Lower leg skin (tissue), 3 donors: ENCODE measurements at regions not wholly inside any gene's neighbourhood (a gene's known extent, or its start where the extent isn't known, plus 50 kb on each side); places are given as distances from the start of the nearest gene placed in this dataset.
"Not testable (repeated sequence)": the region's sequence is repeated elsewhere in the genome, so short reads cannot be mapped to it uniquely, and the experiment has no call there.

Experiments
- POLR2A ChIP-seq, 2 donors: fragments of 450-650 bp; IDR thresholded peaks; one replicate each; pipeline ENCODE4 v1.6.1; 2016 to 2017; ENCODE audit warnings: antibody characterized with exemption in 2 of 2, mild to moderate bottlenecking in 1 of 2, moderate library complexity in 1 of 2
- TF ChIP-seq, protein P1 (sequence below), 3 donors: fragments of 450-650 bp; IDR thresholded peaks; one replicate each; pipeline ENCODE4 v1.5.1; 2016; ENCODE audit warnings: antibody characterized with exemption in 3 of 3, mild to moderate bottlenecking in 3 of 3, moderate library complexity in 2 of 3

- TF ChIP-seq, protein P1, sequence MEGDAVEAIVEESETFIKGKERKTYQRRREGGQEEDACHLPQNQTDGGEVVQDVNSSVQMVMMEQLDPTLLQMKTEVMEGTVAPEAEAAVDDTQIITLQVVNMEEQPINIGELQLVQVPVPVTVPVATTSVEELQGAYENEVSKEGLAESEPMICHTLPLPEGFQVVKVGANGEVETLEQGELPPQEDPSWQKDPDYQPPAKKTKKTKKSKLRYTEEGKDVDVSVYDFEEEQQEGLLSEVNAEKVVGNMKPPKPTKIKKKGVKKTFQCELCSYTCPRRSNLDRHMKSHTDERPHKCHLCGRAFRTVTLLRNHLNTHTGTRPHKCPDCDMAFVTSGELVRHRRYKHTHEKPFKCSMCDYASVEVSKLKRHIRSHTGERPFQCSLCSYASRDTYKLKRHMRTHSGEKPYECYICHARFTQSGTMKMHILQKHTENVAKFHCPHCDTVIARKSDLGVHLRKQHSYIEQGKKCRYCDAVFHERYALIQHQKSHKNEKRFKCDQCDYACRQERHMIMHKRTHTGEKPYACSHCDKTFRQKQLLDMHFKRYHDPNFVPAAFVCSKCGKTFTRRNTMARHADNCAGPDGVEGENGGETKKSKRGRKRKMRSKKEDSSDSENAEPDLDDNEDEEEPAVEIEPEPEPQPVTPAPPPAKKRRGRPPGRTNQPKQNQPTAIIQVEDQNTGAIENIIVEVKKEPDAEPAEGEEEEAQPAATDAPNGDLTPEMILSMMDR (IDR thresholded peaks at IDR 0.05) = not testable (repeated sequence)
- TF ChIP-seq POLR2A (IDR thresholded peaks at IDR 0.05) = not testable (repeated sequence)
Observed at GRCh38 chr12:10879-11812, 55.4 kb upstream of the IQSEC3 start.
